Glomerular endothelial cell (primary cell): ENCODE measurements at regions not wholly inside any gene's neighbourhood (a gene's known extent, or its start where the extent isn't known, plus 50 kb on each side); places are given as distances from the start of the nearest gene placed in this dataset.

Source experiments
- DNase-seq: peaks from one replicate; pipeline ENCODE4 v3.0.0-alpha.2; 2011; ENCODE audit warnings: low read depth, low spot score; ENCODE audit errors: extremely low read depth

- no peak for DNase-seq
Measured at GRCh38 chr3:101091489-101091888, 98.3 kb upstream of the ABI3BP start.

- no peak for DNase-seq
Measured at GRCh38 chr3:101085752-101086151, 92.5 kb upstream of the ABI3BP start.

GRCh38 chr3:101084404-101084803, 91.2 kb upstream of the ABI3BP start:
- no peak for DNase-seq

DNA sequence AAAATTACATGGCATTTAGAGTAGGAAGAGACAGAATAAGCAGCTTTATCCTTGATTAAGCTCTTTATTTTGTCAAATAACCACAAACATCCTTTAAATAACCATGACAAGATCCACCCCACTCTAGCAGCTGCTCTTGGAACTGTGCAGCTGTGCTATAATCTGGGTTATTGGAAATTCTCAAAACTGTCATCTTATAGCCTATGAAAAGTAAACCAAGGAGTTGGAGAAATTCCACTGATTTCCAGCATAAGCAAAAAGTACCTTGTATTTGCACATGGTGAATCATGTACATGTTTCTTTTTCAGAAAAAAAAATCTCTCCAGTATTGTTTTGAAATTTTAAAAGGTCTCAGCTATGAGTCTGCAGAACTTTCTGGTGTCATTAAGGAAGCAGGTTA, 88.8 kb upstream of the ABI3BP start:
- no peak for DNase-seq

DNA sequence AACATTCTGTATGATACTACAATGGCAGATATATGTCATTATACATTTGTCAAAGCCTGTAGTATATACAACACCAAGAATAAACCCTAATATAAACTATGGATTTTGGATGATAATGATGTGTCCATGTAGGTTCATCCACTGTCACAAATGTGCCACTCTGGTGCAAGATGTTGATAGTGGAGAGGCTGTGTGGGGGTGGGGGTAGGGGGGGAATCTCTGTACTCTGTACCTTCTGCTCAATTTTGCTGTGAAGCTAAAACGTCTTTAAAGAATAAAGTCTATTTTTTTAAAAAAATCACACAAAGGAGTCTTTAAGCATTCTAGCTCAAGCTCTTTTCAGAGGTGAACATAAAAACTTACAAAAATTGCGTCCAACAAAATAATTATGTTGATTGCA, 88.2 kb upstream of the ABI3BP start:
- DNase-seq: no peak

- DNase-seq: no peak
Measured at GRCh38 chr3:101077361-101078011, 84.3 kb upstream of the ABI3BP start.

GRCh38 chr3:101074518-101074917, 81.3 kb upstream of the ABI3BP start:
- DNase-seq: no peak

- peak; percentile 72 for DNase-seq
Measured at GRCh38 chr3:101072300-101072699, 79.1 kb upstream of the ABI3BP start.

- DNase-seq: no peak
Measured at GRCh38 chr3:101070799-101071121, 77.5 kb upstream of the ABI3BP start.

- DNase-seq: no peak
Measured at GRCh38 chr3:101069901-101070798, 76.9 kb upstream of the ABI3BP start.

GRCh38 chr3:101068876-101069606, 75.8 kb upstream of the ABI3BP start:
- DNase-seq: no peak

DNA sequence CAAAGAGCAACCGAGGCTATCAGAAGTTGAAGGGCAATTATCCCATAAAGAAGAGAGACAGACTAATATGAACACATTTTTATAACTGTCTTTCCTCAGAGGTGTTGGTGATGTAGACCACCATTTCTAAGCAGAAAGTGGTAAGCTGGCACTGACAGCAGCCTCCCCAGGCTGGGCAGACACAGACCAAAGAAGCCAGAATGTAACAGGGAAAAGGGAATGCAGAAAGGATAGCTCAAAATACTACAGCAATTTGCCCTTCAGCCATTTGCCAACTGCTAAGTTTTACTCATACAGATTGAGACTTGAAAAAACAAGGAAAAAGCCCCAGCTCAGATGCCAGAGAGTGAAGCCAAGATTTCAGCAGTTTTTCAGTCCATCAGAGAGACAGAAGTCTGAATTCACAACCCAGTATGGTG, 73.5 kb upstream of the ABI3BP start:
- DNase-seq: no peak

- DNase-seq: no peak
Measured at GRCh38 chr3:101065962-101066361, 72.7 kb upstream of the ABI3BP start.

DNA sequence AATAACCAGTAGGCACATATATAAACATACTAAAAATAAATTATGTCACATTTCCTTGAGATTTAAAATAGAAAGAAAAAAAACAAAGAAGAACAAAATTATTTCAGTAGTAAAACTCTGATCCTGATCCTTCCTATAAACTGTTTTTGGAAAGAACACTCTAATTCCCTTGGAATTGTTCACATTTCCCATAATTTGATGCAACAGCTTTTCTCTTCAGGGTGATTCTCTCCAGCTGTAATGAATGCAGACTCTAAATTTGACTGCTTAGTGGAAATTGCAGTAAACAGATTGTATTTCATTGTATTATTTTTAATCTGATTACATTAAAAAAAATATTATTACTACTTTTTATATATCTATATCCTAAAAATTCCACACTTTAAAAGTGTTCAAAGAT, 70.2 kb upstream of the ABI3BP start:
- no peak for DNase-seq

GRCh38 chr3:101061312-101061711, 68.1 kb upstream of the ABI3BP start:
- no peak for DNase-seq

DNA sequence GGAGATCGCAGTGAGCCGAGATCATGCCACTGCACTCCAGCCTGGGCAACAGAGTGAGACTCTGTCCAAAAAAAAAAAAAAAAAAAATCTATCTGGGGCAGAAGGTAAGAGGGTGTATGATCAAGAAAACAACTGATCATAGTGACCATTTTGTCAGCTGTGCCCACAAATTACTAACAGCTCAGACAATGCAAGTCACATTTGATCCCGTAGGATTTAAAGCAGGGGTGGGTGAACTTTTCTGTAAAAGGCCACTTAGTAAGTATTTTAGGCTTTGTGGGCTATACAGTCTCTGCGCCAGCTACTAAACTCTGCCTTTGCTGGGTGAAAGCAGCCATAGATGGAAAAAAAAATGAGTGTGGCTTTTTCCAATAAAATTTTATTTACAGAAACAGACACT, 57.6 kb upstream of the ABI3BP start:
- no peak for DNase-seq

DNA sequence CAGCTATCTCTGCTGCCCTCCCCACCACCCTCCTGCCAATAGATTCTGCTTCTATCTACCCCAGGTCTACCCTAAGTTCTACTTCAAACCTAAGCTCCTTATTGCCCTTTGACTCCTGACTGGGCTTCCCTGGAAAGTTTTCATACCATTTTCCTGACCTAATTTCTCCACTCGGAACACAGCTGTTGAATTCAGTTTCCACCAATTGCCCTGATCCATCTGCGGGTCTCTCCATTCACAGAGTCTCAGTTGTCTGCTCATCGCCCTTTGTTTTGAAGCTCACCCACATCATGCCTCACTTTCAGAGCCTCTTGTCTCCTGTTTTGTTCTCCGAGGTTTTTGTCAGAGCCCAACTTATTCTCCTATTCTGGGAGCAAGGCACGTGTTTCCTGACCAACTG, 56.8 kb upstream of the ABI3BP start:
- no peak for DNase-seq

DNA sequence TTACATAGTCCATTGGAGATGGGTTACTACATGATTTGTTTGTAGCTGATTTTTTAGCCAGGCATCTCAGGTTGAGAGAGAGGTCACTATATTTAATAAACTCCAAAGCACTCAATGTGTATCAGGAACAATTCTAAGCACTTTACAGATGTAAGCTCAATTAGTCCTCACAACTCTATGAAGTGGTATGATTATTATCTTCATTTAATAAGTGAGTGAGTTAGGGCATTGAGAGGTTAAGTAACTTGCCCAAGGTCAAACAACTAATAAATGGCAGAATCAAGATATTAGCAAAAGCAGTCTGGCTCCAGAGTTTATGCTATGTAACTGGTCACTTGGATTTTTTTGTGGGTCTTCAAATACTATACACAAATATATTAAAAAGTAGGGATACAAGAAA, 56.3 kb upstream of the ABI3BP start:
- DNase-seq: no peak

DNA sequence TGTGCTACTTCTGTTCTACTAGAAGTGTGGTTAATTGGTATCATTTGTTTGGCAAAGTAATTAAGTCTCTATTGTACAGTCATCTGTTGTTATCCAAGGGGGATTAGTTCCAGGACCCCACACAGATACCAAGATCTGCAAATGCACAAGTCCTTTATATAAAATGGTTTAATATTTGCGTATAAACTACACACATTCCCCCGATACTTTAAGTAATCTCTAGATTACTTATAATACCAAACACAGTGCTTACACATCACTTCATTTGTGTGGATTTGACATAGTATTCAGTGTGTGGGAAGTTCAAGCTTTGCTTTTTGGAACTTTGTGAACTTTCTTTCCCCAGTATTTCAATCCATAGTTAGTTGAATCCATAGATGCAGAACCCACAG, 50.5 kb upstream of the ABI3BP start:
- no peak for DNase-seq

DNA sequence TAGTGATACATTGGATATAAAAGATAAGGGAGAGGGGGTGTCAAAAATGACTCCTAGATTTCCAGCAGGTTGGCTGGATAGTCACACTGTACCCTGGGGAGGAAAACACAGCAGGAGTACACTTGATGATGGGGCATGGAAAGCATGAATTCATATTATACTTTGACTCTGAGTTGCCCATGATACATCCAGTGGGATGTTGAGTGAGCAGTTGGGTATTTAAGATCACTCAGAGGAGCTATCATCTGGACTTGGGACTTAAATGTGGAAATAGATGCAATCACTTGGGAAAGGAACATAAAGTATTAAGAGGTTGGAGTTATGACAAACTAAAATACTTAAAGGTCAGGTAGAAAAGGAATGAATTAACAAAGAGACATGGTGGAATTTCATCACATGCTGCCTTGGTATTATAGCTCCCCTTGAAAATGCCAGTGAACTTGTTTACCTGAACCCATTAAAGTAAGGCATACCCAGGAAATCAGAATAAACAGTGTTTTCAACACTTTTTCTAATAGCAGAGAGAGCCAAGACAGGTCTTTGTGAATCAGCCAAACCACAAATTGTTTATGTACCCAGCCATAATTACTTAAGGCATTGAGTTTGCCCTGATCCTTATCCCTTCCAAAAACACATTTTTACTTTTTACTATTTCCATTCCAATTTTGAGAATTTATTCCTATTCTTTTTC, 49.9 kb upstream of the ABI3BP start:
- DNase-seq: no peak
